Sciatic nerve (tissue), 2 donors: ENCODE measurements at regions not wholly inside any gene's neighbourhood (a gene's known extent, or its start where the extent isn't known, plus 50 kb on each side); places are given as distances from the start of the nearest gene placed in this dataset.

ENCODE experiments used
- ATAC-seq: fragments of 200-7000 bp; cut with Tn5 transposase; one replicate; pipeline ENCODE4 v1.9.1; 2020; ENCODE audit warnings: mild to moderate bottlenecking, moderate library complexity
- DNase-seq: peaks from one replicate; pipeline ENCODE4 v3.0.0-alpha.2; 2020; ENCODE audit warnings: low spot score
- intact Hi-C: fragments of 100-400 bp; cut with DNase I; formaldehyde crosslinking; loops from one replicate; pipeline ENCODE4 v1.14.2; 2022
- donor health status: DM: no; HTN: no; CAD: no.
- donor health status: DM: no; HTN: no; CAD: no.

DNA sequence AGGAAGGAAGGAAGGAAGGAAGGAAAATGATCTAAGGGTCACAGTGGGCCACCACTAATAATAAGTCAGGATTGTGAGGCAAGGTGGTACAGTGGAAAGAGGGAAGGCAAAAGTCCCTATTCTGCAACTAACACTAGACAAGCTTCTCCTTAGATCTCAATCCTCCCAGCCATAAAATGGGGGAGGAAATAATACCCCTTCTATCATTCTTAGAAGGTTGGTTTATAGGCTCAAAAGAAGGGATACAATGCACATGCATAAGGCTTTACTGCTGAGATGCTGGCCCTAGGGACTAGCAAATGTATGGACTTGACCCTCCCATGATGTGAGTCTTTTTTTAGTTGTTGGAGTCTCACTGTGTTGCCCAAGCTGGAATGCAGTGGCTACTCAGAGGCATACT is 167.7 kb upstream of the ZNF507 start:
- ATAC-seq (no peak), DNase-seq (no peak)
- intact Hi-C loops: no loop called here

DNA sequence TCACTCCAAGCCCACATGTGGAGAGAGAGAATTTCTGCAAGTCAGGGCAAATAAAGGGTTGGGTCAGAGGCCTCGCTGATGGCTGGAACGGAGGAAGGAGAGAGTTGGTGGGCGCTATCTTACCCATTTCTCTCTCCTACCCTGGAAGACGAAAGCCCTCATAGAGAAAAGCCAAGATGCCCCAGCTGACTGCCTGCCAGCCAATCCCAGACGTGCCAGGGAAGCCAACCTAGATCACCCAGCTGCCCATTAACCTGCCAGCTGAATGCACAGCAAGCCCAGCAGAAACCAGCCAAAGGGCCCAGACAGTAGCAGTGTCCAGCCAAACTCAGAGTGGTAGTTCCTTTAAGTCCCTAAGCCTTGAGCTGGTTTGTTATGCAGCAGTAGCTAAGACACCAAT is 167.0 kb upstream of the ZNF507 start:
- DNase-seq (no peak), ATAC-seq (no peak)
- intact Hi-C loops: no loop called here

DNA sequence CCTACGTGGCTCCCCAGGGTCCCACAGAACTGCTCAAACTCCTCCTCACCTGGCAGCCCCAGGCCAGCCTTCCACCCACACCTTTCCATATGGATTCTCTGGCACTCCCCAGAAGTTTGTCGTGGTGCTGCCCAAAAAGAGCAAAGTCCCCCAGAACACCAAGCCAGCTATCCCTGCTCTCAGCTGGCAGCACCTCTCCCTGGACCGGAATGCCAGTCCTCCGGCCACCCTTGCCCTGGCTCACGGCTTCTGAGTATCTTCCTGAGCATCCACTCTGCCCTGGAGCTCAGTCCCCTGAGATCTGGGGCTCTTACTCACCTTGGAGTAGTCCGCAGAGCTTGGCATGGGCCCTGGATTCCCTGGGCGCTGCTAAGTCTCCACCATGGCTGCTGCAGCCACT is 166.5 kb upstream of the ZNF507 start:
- ATAC-seq (no peak), DNase-seq (no peak)
- intact Hi-C loops: no loop called here

DNA sequence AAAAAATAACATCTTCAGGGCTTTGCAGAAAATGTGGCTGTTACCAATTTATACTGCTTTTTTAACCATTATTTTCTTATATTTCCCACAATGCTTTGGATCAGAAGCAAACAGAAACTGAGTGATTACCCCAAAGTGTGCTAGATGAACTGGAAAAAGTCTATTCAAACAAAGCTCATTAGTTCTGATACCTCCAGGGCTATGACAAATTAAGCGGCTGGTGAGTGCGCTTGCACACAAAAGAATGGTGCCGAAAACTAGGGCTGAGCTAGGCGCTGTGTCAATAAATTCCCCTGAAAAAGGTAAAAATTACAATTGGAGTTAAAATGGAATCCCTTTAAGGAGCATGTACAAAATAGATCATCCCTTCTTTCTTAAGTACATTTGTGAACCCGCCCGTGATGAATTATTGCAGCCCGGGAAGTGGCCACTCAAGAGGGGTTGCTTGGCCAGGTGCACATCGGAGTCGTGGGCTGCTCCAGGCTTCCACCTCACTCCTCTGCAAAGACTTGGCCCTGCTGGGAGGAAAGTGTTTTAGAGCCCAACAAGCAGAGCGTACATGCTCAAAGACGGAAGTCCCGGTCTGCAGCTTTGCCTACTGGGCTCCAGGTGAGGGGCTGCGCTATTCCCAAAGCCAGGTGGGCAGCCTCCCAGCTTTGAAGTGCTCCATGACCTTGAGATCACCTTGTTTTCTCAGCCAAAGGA is 164.0 kb upstream of the ZNF507 start:
- intact Hi-C loops: no loop called here
- no peak for DNase-seq
- no peak for ATAC-seq

DNA sequence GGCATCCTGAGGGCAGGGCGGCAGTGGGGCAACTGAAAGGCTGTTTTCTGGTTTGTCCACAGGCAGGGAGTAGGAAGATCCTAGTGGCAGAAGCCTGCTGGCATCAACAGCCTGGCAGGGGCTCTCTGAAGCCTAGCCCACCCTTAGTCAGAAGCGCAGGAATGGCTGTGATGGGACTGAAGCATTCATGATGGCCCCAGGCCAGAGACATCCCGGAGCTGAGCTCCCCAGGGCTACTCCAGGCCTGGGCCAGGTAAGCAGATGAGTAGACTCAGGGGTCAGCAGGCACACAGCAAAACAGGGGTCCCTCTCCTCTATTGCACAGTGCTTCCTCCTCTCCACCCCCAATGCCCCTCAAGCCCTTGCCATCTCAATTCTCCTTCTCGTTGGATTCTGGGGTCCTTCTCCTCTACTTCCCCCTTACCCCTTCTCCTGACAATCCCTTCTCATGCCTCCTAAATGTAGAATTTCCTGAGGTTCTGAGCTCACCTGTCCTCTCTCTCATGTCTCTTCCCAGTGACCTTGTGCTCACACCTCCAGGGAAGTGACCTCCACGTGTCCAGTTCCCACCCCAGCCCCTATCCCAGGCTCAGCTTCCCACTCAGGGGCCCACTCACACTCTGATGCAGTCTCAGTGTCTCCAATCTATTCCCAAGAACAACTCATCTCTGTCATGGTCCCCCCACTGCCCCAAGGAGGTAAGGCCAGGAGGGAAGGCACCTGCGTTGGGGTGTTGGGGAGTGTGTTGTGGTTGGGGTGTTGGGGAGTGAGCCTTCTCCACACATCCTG is 158.7 kb upstream of the ZNF507 start:
- DNase-seq (no peak), ATAC-seq (no peak)
- intact Hi-C loops: no loop called here

DNA sequence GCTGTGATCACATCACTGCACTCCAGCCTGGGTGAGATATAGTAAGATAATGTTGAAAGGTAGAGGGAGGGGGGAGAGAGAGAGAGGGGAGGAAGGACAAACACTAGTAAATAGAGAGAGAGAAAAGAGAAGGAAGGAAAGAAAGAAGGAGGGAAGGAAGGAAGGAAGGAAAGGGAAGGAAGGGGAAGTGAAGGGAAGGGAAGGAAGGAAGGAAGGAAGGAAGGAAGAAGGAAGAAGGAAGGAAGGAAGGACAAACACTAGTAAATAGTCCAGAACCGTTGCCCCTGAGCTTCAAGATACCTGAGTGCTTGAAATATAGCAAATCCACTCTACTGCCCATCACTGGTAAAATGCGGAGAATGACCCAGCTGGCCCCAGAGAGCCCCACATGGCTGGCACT is 156.5 kb upstream of the ZNF507 start:
- ATAC-seq: no peak
- intact Hi-C loops: no loop called here
- no peak for DNase-seq

DNA sequence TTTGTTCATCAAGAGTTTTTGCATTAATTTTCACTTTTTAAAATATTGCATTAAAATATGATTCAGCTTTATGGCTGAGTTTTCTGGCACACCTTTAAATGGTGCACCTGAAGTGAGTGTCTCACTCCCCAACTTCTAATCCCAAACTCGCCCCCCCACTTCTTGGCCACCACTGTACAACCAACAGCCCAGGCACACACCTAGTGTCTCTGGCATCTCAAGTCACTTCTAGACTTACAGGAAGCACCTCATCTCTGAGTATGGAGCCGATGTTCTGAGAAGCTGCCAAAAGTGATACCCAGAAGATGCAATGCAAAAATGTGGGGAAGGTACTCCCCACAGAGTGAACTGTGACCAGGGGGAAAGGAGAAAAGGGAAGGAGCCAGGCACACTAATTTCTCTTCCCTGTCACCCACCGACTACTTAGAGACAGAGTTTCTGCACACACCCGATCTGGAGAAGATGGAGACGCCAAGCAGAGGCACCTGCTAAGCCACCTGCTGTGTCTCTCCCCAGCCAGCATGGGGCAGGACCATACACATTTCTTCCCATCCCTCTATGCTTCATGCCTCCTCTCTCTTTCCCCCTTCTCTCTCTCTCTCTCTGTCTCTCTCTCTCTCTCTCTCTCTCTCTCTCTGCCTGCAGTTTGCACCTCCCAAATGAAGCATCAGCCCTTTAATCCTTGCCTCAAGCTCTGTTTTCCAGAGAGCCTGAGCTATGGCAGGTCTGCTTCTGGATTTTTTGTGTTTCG is 155.3 kb upstream of the ZNF507 start:
- no peak for ATAC-seq
- no peak for DNase-seq
- intact Hi-C loops: no loop called here

DNA sequence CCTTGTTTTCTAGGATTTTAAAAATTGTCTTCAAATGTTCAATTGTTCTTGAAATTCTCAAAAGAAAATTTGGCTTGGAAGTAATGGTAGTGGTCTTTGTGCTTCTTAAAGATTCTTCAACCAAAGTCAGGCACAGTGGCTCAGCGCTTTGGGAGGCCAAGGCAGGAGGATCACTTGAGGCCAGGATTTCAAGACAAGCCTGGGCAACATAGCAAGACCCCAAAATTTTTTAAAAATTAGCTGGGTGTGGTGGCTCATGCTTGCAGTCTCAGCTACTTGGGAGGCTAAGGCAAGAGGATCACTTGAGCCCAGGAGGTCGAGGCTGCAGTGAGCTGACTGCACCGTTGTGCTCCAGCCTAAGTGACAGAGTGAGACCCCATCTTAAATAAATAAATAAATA is 153.5 kb upstream of the ZNF507 start:
- intact Hi-C loops: no loop called here
- ATAC-seq: no peak
- DNase-seq: no peak

DNA sequence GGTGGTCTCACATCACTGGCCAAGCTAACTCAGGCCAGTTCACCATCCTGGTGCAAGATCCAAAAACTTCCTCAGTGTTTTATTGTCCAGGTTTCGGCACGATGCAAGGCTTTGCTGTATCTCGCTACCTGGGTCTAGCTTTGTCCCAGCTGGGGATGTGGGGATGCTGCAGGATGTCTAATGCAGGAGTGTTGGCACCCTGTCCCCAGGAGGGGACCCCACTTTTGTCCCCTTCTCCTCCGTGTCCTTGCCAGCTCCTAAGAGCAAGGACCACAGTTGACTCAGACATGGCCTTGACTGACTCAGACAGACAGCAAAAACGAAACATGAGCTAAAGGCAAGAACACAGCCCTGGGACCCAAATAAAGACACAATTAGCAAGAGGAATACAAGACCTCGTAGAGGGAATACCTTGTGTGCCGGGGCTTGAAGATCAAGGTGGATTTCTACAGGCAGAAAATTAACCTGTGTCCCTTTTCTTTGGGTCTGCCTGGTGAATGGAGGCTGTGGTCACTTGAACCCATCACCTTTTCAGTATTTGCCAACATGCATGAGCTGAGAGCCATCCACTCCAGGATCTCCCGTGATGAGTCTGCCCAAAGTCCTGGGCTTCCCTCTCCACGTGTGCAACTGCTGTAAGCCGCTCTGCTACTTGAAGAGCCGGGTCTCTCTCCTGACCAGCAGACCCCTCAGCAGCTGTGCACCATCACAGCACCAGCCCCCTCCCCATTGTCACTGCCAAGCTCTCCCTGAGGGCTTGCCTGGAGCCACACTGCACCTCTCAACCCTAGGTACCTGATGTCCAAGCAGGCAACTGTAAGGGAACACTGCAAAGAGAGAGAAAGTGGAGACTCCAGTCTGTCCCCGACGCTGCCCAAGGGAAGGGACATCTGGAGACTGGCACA is 149.5 kb upstream of the ZNF507 start:
- intact Hi-C loops: no loop called here
- ATAC-seq (no peak), DNase-seq (no peak)

DNA sequence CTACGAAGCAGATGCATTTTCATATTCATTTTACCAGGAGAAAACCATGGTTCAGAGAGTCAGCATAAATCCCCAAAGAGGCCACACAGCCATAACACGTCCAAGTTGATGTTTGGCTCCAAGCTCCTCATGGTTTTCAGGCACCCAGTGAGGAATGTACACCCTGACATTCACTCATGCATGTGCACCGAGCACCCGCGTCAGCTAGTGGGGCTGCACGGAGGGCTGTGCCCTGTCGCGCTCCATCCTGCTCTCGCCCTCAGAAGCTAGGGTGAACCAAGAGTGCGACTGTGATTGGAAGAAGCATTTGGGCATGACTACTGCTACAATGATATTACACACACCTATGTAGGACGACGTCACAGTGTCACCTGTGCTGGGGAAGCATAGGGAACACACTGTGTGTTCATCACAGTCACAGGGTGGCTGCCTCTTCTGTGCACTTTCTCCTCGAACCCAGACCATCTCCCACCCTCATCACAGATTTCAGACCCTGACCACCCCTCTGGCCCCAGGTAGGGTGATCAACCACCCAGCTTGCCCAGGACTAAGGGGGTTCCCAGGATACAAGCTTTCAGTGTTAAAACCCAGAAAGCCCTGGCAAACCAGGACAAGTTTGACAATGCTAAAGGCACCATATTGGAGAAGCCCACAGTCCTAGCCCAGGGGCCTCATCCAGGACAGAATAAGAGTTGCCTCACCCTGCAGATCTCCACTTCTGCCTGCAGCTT is 148.6 kb upstream of the ZNF507 start:
- intact Hi-C loops: no loop called here
- ATAC-seq (no peak), DNase-seq (no peak)

DNA sequence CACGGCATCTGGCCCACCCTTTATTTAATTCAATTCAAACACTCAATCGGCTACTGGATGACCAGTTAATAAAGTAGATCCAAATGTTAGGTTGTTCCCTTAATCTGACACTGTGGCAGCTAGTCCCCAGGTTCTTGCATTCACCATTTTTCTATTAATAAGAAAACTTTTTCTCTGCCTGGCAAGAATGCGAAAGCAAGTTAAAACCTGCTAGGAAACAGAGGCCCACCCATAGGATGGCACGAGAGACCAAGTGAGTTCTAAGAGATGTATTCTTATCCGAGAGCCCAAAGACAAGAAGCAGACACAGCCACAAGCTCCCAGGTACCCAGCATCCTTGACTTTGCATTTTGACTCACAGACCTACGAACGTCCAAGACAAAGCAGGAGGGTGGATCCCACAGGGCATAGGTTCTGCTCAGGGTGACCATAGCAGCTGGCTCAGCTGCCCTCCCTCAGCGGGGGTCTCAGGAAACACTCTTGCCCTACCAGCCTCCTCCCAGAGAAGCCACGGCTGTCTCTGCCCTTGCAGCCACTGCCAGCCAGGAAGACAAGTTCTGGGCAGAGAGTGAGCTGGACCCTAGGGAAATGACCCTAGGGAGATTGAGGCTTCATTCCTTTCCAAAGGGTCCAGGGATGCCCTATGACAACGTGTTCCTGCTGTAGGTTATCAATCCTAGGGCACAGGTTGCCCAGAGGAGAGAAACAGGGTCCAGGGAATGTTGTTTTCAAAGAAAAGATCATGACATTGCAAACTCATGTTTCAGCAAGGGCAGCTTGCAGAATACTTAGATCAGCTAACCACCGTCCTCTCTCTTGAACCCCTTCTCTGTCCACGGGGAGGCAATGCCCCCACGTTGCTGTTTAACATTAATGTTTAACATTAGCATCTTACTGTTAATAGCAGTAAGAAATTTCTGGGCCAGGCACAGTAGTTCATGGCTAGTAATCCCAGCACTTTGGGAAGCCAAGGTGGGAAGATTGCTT is 147.2 kb upstream of the ZNF507 start:
- ATAC-seq: no peak
- intact Hi-C loops: no loop called here
- DNase-seq: no peak

DNA sequence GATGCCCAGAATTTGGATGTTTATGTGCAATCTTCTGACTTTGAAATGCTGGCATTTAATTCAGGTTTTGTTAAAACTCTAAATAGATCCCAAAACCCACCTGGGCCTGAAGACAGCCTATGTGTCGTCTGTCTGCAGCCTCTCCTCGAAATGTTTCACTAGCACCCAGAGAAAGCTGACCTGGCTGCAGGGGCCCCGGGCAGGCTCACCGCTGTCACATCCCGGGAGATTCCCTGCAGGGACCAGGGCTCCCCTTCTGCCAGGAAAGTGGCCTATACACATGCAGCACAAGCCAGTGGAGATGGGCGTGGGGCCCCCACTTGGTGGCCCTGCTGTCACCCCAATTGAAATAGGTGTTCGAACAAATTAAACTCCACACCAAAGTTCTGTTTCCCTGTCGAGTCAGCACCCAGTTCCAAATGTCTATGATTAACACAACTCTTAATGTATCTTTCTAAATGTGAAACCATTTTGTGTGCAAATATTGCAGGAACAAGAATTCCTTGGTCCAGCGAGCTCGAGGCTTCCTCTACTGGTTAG is 145.8 kb upstream of the ZNF507 start:
- intact Hi-C loops: no loop called here
- no peak for ATAC-seq
- no peak for DNase-seq

DNA sequence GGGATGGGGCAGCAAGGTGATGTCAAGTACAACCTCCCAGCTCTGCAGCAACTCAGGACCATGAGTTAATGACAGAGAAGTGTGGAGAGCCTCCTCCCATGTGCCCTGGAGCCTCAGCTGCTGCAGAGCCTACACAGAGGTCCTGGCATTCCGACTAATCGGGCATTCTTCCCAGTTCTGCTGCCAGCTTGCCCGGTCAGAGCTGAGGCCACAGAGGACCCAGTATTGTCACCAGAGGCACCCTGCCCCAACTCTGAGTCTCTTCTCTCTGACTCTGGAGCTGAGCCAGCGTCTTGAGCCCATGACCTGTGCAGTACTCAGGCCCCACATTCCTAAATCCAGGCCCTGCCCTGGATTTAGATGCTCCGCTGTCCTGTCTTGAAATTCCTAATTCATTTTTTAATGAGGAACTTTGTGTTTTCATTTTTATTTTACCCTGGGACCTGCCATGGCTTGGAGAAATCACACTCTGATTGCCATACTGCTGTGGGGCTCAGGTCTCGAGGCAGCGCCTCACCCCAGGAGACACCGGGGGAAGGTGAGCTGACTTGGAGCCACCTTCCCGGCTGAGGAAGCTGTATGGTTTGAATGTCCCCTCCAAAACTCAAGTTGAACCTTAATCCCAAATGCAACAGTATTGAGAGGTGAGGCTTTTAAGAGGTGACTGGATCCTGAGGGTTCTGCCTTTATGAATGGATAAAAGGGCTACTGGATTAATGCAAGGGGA is 144.9 kb upstream of the ZNF507 start:
- intact Hi-C loops: no loop called here
- no peak for DNase-seq
- ATAC-seq: no peak

DNA sequence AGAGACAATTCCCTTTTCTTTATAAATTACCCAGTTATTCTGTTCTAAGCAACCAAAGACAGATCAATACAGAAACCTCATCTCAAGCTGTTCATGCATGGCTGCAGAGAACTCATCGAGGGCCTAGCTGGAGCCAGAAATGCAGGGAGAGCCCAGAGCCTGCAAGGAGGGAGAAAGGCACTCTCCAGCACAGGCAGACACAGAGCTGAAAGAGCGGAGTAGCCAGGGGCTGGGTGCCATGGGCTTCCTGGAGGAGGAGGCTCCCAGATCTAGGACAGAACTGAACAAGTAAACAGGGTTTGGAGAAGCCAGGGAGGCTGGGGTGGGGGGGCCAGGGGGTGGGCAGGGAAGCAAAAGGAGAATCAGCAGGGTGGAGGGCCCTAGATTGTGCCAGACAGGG is 144.2 kb upstream of the ZNF507 start:
- intact Hi-C loops: no loop called here
- ATAC-seq: no peak
- no peak for DNase-seq

DNA sequence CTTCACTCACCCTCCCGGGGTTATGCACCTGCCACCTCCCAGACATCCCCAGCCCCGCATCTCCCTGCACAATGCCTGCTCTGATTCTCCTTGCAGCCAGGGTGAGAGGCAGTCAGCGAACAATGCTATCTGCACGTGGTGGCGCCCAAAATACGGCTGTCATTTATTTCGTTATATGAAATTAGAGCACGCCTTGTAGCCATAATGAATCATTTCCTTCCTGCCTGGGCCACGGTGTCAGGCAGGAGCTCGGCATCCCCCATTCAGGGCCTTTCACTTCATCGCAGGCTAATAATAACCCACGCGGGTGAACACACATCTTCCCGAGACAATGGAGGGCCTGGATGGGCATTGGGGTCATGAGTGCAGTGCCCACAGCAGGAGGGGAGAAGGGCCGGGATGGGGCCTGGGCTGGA is 143.8 kb upstream of the ZNF507 start:
- intact Hi-C loops: no loop called here
- ATAC-seq: no peak
- DNase-seq: no peak

DNA sequence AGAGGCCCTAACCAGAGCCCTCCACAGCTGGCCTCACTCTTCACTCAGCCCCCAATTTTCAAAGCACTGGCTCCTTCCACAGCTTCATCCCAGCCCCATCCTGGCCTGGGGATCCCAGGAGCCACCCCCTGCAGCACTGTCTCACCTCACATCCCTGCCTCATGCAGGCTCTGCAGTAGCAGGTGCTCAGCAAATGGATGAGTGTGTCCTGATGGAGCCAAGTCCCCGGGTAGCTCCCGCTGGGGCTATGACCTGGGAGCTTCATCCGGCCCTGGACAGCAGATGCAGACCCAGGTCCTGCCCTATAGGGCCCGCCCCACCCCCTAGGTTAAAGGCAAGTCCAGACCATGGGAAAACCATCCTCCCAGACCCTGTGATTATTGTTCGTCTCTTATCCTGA is 143.2 kb upstream of the ZNF507 start:
- DNase-seq (no peak), ATAC-seq (no peak)
- intact Hi-C loops: no loop called here

DNA sequence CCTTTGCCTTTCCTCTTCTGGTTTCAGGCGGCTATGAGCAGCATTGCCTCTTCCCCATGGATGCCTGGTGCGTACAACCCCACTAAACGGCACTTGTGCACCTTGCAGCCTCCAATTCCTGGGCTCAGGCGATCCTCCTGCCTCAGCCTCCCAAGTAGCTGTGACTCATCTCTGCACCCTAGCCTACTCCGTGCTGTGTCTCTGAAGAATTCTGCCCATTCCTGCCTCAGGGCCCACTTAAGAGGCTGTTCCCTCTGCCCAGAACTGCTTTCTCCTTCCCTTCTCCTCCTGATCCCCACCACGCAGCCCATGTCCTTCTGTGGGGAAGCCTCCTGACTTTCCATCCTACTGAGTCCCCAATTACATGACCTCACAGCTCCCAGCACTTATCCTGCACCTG is 142.2 kb upstream of the ZNF507 start:
- intact Hi-C loops: no loop called here
- no peak for DNase-seq

More for the DNA sequence above, 142.2 kb upstream of the ZNF507 start:
- no peak for ATAC-seq
